ENCODE measurements at regions not wholly inside any gene's neighbourhood (a gene's known extent, or its start where the extent isn't known, plus 50 kb on each side); places are given as distances from the start of the nearest gene placed in this dataset.

- no peak for TF ChIP-seq EZH2phosphoT487 (IDR thresholded peaks at IDR 0.05; ENCODE audit: borderline replicate concordance, low read length)
- no peak for TF ChIP-seq CTCF (IDR thresholded peaks at IDR 0.05; ENCODE audit: low read depth, low read length, poor library complexity, severe bottlenecking)
- no peaks in the 10 kb centered on the region for H3K9me3 ChIP-seq (ENCODE audit: control insufficient read depth, insufficient read depth, low read length)
Measured at GRCh38 chr5:117065800-117066199, 491.2 kb upstream of the SEMA6A start.

GRCh38 chr5:117065161-117065560 lies 490.5 kb upstream of the SEMA6A start:
- TF ChIP-seq CTCF (IDR thresholded peaks at IDR 0.05; ENCODE audit: low read depth, low read length, poor library complexity, severe bottlenecking), result no peak
- no peak for TF ChIP-seq EZH2phosphoT487 (IDR thresholded peaks at IDR 0.05; ENCODE audit: borderline replicate concordance, low read length)
- H3K79me2 ChIP-seq (ENCODE audit: control insufficient read depth, low read length), result no peaks in the 10 kb centered on the region
- no peak overlapping the region for H3K27ac ChIP-seq (ENCODE audit: low read depth, low read length)
- H3K9me2 ChIP-seq (replicated peaks; ENCODE audit: control insufficient read depth, low read length), result no peaks in the 10 kb centered on the region
- H4K20me1 ChIP-seq (ENCODE audit: control insufficient read depth, insufficient read depth, low read depth, low read length), result no peaks in the 10 kb centered on the region
- no peaks in the 10 kb centered on the region for H3K36me3 ChIP-seq (ENCODE audit: control insufficient read depth, low read length)
- no peaks in the 10 kb centered on the region for H3K4me1 ChIP-seq (ENCODE audit: control insufficient read depth, low read length)
- H3K4me3 ChIP-seq (ENCODE audit: low read length), result no peak overlapping the region
- no peaks in the 10 kb centered on the region for H3K9me3 ChIP-seq (ENCODE audit: control insufficient read depth, insufficient read depth, low read length)
- no peaks in the 10 kb centered on the region for H3K27me3 ChIP-seq (ENCODE audit: control insufficient read depth, low read length)
- H3F3A ChIP-seq (ENCODE audit: control insufficient read depth, insufficient read depth), result no peaks in the 10 kb centered on the region
- no peak overlapping the region for H3K4me2 ChIP-seq (ENCODE audit: low read length)

More at GRCh38 chr5:117065800-117066199, 491.2 kb upstream of the SEMA6A start:
- Histone ChIP-seq H3K4me1 (ENCODE audit: control insufficient read depth, low read length) (no peaks in the 10 kb centered on the region), H3F3A (ENCODE audit: control insufficient read depth, insufficient read depth) (no peaks in the 10 kb centered on the region), H3K27ac (ENCODE audit: low read depth, low read length) (no peak overlapping the region), H3K36me3 (ENCODE audit: control insufficient read depth, low read length) (no peaks in the 10 kb centered on the region), H3K27me3 (ENCODE audit: control insufficient read depth, low read length) (no peaks in the 10 kb centered on the region), H3K79me2 (ENCODE audit: control insufficient read depth, low read length) (no peaks in the 10 kb centered on the region), H3K9me2 (replicated peaks; ENCODE audit: control insufficient read depth, low read length) (no peaks in the 10 kb centered on the region), H3K4me2 (ENCODE audit: low read length) (no peak overlapping the region), H4K20me1 (ENCODE audit: control insufficient read depth, insufficient read depth, low read depth, low read length) (no peaks in the 10 kb centered on the region), H3K4me3 (ENCODE audit: low read length) (no peak overlapping the region)

- Histone ChIP-seq H3K36me3 (ENCODE audit: control insufficient read depth, low read length) (no peaks in the 10 kb centered on the region), H3K27ac (ENCODE audit: low read depth, low read length) (no peak overlapping the region), H3K9me3 (ENCODE audit: control insufficient read depth, insufficient read depth, low read length) (no peaks in the 10 kb centered on the region), H3K27me3 (ENCODE audit: control insufficient read depth, low read length) (no peaks in the 10 kb centered on the region), H3K4me1 (ENCODE audit: control insufficient read depth, low read length) (no peaks in the 10 kb centered on the region), H3K9me2 (replicated peaks; ENCODE audit: control insufficient read depth, low read length) (no peaks in the 10 kb centered on the region), H4K20me1 (ENCODE audit: control insufficient read depth, insufficient read depth, low read depth, low read length) (no peaks in the 10 kb centered on the region), H3F3A (ENCODE audit: control insufficient read depth, insufficient read depth) (no peaks in the 10 kb centered on the region), H3K4me3 (ENCODE audit: low read length) (no peak overlapping the region), H3K4me2 (ENCODE audit: low read length) (no peak overlapping the region), H3K79me2 (ENCODE audit: control insufficient read depth, low read length) (no peaks in the 10 kb centered on the region)
- TF ChIP-seq CTCF (IDR thresholded peaks at IDR 0.05; ENCODE audit: low read depth, low read length, poor library complexity, severe bottlenecking) (no peak), EZH2phosphoT487 (IDR thresholded peaks at IDR 0.05; ENCODE audit: borderline replicate concordance, low read length) (no peak)
Measured at GRCh38 chr5:117060099-117060498, 485.5 kb upstream of the SEMA6A start.

GRCh38 chr5:117058740-117059139 lies 484.1 kb upstream of the SEMA6A start:
- Histone ChIP-seq H3F3A (ENCODE audit: control insufficient read depth, insufficient read depth) (no peaks in the 10 kb centered on the region), H3K36me3 (ENCODE audit: control insufficient read depth, low read length) (no peaks in the 10 kb centered on the region), H3K4me2 (ENCODE audit: low read length) (no peak overlapping the region), H3K4me3 (ENCODE audit: low read length) (no peak overlapping the region), H3K79me2 (ENCODE audit: control insufficient read depth, low read length) (no peaks in the 10 kb centered on the region), H3K9me3 (ENCODE audit: control insufficient read depth, insufficient read depth, low read length) (no peaks in the 10 kb centered on the region), H3K27me3 (ENCODE audit: control insufficient read depth, low read length) (no peaks in the 10 kb centered on the region), H4K20me1 (ENCODE audit: control insufficient read depth, insufficient read depth, low read depth, low read length) (no peaks in the 10 kb centered on the region), H3K9me2 (replicated peaks; ENCODE audit: control insufficient read depth, low read length) (no peaks in the 10 kb centered on the region), H3K27ac (ENCODE audit: low read depth, low read length) (no peak overlapping the region), H3K4me1 (ENCODE audit: control insufficient read depth, low read length) (no peaks in the 10 kb centered on the region)
- TF ChIP-seq CTCF (IDR thresholded peaks at IDR 0.05; ENCODE audit: low read depth, low read length, poor library complexity, severe bottlenecking) (no peak), EZH2phosphoT487 (IDR thresholded peaks at IDR 0.05; ENCODE audit: borderline replicate concordance, low read length) (no peak)
